ENCODE measurements at regions not wholly inside any gene's neighbourhood (a gene's known extent, or its start where the extent isn't known, plus 50 kb on each side); places are given as distances from the start of the nearest gene placed in this dataset.

DNA sequence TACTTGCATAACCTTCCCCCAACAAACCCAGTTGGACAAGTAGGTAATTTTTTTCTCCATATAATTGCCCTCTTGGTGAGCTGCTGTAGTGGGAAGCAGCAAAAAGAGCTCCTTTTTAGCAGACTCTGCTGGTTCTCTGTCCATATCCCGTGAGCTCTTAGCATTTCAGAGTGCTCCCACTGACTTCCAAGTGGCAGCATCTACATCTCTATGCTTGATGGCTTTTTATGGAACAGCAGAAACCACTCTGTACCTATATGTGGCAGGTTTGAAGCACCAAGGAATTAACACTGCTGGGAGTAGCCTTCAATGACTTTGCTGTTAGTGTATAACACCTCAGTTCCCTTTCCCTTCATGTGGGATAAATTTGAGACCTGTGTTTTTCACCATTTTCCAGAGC lies 168.4 kb upstream of the NHS start:
- no TSS peak for BruUV-seq (replicated peaks)
- TF ChIP-seq, protein P1, sequence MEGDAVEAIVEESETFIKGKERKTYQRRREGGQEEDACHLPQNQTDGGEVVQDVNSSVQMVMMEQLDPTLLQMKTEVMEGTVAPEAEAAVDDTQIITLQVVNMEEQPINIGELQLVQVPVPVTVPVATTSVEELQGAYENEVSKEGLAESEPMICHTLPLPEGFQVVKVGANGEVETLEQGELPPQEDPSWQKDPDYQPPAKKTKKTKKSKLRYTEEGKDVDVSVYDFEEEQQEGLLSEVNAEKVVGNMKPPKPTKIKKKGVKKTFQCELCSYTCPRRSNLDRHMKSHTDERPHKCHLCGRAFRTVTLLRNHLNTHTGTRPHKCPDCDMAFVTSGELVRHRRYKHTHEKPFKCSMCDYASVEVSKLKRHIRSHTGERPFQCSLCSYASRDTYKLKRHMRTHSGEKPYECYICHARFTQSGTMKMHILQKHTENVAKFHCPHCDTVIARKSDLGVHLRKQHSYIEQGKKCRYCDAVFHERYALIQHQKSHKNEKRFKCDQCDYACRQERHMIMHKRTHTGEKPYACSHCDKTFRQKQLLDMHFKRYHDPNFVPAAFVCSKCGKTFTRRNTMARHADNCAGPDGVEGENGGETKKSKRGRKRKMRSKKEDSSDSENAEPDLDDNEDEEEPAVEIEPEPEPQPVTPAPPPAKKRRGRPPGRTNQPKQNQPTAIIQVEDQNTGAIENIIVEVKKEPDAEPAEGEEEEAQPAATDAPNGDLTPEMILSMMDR (IDR thresholded peaks at IDR 0.05; ENCODE audit: unreplicated experiment): no peak
- DNase-seq: no peak
- Mint-ChIP-seq H3K4me3 (ENCODE audit: low read depth, unreplicated experiment) (no peak overlapping the region), H3K36me3 (ENCODE audit: insufficient read depth, unreplicated experiment) (no peaks in the 10 kb centered on the region), H3K4me1 (ENCODE audit: low read depth, unreplicated experiment) (no peaks in the 10 kb centered on the region), H3K27me3 (ENCODE audit: unreplicated experiment) (peaks cover 71% of the 10 kb centered on the region), H3K9me3 (ENCODE audit: low read depth, unreplicated experiment) (peaks cover 2% of the 10 kb centered on the region), H3K27ac (ENCODE audit: unreplicated experiment) (no peak overlapping the region)
- intact Hi-C loops (cut with micrococcal nuclease; ENCODE audit: unreplicated experiment): no loop called here
- CTCF ChIA-PET: no interaction called here

DNA sequence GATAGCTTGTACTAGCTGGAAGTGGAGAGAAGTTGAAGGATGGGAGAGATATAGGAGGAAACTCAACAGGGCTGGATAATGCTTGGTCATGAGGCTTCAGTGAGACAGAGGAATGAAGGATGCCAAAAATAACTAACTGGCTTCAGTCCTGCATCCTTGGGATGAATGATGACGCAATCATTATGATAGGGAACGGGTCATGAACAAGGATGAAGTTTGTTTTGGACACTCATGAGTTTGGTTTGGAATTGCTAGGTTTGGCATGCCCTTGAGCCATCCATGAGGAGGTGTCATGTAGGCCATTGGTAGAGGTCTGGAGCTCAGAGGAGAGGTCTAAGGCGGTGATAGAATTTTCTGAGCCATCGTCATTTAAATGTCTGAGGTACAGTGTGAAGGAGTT lies 160.0 kb upstream of the NHS start:
- BruUV-seq (replicated peaks): no TSS peak
- Mint-ChIP-seq H3K4me3 (ENCODE audit: low read depth, unreplicated experiment) (no peak overlapping the region), H3K27me3 (ENCODE audit: unreplicated experiment) (peaks cover 56% of the 10 kb centered on the region), H3K36me3 (ENCODE audit: insufficient read depth, unreplicated experiment) (no peaks in the 10 kb centered on the region), H3K4me1 (ENCODE audit: low read depth, unreplicated experiment) (no peaks in the 10 kb centered on the region), H3K9me3 (ENCODE audit: low read depth, unreplicated experiment) (peaks cover 5% of the 10 kb centered on the region), H3K27ac (ENCODE audit: unreplicated experiment) (no peak overlapping the region)
- CTCF ChIA-PET: no interaction called here
- TF ChIP-seq, protein P1 (IDR thresholded peaks at IDR 0.05; ENCODE audit: unreplicated experiment): no peak
- intact Hi-C loops (cut with micrococcal nuclease; ENCODE audit: unreplicated experiment): no loop called here
- DNase-seq: no peak

DNA sequence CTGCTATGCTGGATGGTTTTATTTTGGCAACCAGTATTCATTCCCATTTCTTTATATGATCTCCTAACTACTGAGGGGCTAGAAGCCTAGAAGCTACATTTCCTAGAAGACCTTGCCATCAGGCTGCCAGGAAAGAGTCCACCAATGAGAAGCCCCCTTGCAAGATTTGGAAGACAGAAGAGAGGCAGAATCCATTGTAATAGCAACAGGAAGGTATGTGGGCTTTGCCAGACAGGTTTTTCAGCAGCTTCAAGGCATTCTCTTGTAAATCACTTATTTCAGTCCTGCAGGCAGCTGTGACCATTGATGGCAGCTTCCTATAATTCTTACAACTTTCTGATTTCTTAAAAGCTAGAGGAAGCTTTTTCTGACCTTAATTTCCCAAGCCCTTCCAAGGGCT lies 148.3 kb upstream of the NHS start:
- CTCF ChIA-PET: no interaction called here
- intact Hi-C loops (cut with micrococcal nuclease; ENCODE audit: unreplicated experiment): no loop called here
- no peaks in the 10 kb centered on the region for H3K4me1 Mint-ChIP-seq (ENCODE audit: low read depth, unreplicated experiment)
- no peaks in the 10 kb centered on the region for H3K9me3 Mint-ChIP-seq (ENCODE audit: low read depth, unreplicated experiment)
- H3K4me3 Mint-ChIP-seq (ENCODE audit: low read depth, unreplicated experiment): no peak overlapping the region
- H3K27ac Mint-ChIP-seq (ENCODE audit: unreplicated experiment): no peak overlapping the region
- peaks cover 27% of the 10 kb centered on the region for H3K27me3 Mint-ChIP-seq (ENCODE audit: unreplicated experiment)
- BruUV-seq (replicated peaks): no TSS peak
- TF ChIP-seq, protein P1 (IDR thresholded peaks at IDR 0.05; ENCODE audit: unreplicated experiment): no peak
- no peaks in the 10 kb centered on the region for H3K36me3 Mint-ChIP-seq (ENCODE audit: insufficient read depth, unreplicated experiment)
- DNase-seq: no peak

DNA sequence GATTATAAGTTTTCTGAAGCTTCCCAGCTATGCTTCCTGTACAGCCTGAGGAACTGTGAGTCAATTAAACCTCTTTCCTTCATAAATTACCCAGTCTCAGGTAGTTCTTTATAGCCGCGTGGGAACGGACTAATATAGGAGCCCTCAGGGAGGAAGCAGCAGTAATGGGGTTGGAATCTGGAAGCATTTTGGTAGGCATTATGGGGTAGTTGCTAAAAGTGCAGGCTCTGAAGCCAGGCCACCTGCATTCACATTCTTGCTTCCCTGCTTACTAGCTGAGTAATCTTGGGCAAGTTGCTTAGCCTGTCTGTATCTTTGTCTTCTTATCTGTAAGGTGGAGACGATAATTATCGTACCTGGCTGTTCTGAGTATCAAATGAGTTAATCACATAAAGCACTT lies 137.9 kb upstream of the NHS start:
- Mint-ChIP-seq H3K27ac (ENCODE audit: unreplicated experiment) (no peak overlapping the region), H3K9me3 (ENCODE audit: low read depth, unreplicated experiment) (no peaks in the 10 kb centered on the region), H3K4me3 (ENCODE audit: low read depth, unreplicated experiment) (no peak overlapping the region), H3K36me3 (ENCODE audit: insufficient read depth, unreplicated experiment) (no peaks in the 10 kb centered on the region), H3K27me3 (ENCODE audit: unreplicated experiment) (peaks cover 41% of the 10 kb centered on the region), H3K4me1 (ENCODE audit: low read depth, unreplicated experiment) (no peaks in the 10 kb centered on the region)
- CTCF ChIA-PET: no interaction called here
- BruUV-seq (replicated peaks): no TSS peak
- intact Hi-C loops (cut with micrococcal nuclease; ENCODE audit: unreplicated experiment): no loop called here
- DNase-seq: no peak
- TF ChIP-seq, protein P1 (IDR thresholded peaks at IDR 0.05; ENCODE audit: unreplicated experiment): no peak
